AG04450 (cell line): ENCODE measurements at regions not wholly inside any gene's neighbourhood (a gene's known extent, or its start where the extent isn't known, plus 50 kb on each side); places are given as distances from the start of the nearest gene placed in this dataset.

Experiments used
- CTCF ChIA-PET: fragments of 300-600, 350-600 bp; formaldehyde crosslinking; extraction: SDS; loops from one replicate; lab custom pipeline; 2022; ENCODE audit warnings: antibody characterized with exemption, inconsistent platforms; lab: Charles Lee
- POLR2A ChIA-PET: fragments of 350-600 bp; formaldehyde crosslinking; extraction: SDS; loops from one replicate; lab custom pipeline; 2021; ENCODE audit warnings: antibody characterized with exemption, inconsistent platforms; lab: Yijun Ruan, JAX
- DNase-seq: peaks from one replicate; pipeline ENCODE4 v3.0.0-alpha.2; 2011; ENCODE audit warnings: low read depth, low spot score
- H3K27ac ChIP-seq: one replicate; pipeline ENCODE4 v1.5.1; 2012; ENCODE audit warnings: low read depth, low read length, control low read depth
- H3K27me3 ChIP-seq: one replicate; pipeline ENCODE4 v1.6.0; 2012; ENCODE audit warnings: low read length; ENCODE audit not compliant: control insufficient read depth, insufficient read depth
- H3K4me3 ChIP-seq: 2 replicates; pipeline ENCODE4 v1.5.1; 2011; ENCODE audit warnings: mild to moderate bottlenecking, low read depth, low read length, control low read depth
- H3K9me3 ChIP-seq: 2 replicates; pipeline ENCODE4 v1.5.1; 2012; ENCODE audit warnings: low read length; ENCODE audit not compliant: control insufficient read depth, insufficient read depth
- TF ChIP-seq, protein P1 (sequence below): IDR thresholded peaks from 2 replicates; pipeline ENCODE4 v1.5.1; 2011; ENCODE audit warnings: low read depth, low read length, control low read depth, inconsistent platforms

- no peak for DNase-seq
- peaks cover 10% of the 10 kb centered on the region for H3K9me3 ChIP-seq
- H3K27ac ChIP-seq: no peak overlapping the region
- CTCF ChIA-PET: no interaction called here
- no peaks in the 10 kb centered on the region for H3K27me3 ChIP-seq
- no peak overlapping the region for H3K4me3 ChIP-seq
- TF ChIP-seq, protein P1, sequence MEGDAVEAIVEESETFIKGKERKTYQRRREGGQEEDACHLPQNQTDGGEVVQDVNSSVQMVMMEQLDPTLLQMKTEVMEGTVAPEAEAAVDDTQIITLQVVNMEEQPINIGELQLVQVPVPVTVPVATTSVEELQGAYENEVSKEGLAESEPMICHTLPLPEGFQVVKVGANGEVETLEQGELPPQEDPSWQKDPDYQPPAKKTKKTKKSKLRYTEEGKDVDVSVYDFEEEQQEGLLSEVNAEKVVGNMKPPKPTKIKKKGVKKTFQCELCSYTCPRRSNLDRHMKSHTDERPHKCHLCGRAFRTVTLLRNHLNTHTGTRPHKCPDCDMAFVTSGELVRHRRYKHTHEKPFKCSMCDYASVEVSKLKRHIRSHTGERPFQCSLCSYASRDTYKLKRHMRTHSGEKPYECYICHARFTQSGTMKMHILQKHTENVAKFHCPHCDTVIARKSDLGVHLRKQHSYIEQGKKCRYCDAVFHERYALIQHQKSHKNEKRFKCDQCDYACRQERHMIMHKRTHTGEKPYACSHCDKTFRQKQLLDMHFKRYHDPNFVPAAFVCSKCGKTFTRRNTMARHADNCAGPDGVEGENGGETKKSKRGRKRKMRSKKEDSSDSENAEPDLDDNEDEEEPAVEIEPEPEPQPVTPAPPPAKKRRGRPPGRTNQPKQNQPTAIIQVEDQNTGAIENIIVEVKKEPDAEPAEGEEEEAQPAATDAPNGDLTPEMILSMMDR: no peak
- POLR2A ChIA-PET: no interaction called here
These were observed 776.1 kb upstream of the COX7C start for GRCh38 chr5:85841653-85842052.

DNA sequence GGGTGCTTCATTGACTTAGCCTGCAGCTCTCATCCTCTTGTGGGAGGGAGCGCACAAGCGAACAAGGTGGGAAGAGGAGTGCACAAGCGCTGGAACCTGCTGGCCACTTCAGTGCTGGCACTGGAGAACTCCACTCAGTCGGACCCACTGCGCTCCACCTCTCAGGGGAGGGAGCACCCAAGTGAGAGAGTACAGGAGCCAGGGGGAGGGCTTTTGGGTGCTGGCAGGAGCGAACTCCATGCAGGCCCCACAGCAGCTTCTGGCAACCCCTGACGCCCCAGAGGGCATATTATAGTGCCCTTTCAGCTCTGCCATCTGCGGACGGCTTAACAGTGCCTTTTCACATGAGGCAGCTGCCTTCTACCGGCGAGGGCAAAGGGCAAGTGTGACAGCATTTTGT lies 774.2 kb upstream of the COX7C start:
- CTCF ChIA-PET: no interaction called here
- TF ChIP-seq, protein P1: no peak
- POLR2A ChIA-PET: no interaction called here
- H3K27me3 ChIP-seq: no peaks in the 10 kb centered on the region
- DNase-seq: no peak
- H3K9me3 ChIP-seq: peaks cover 8% of the 10 kb centered on the region
- H3K4me3 ChIP-seq: no peak overlapping the region
- no peak overlapping the region for H3K27ac ChIP-seq

DNA sequence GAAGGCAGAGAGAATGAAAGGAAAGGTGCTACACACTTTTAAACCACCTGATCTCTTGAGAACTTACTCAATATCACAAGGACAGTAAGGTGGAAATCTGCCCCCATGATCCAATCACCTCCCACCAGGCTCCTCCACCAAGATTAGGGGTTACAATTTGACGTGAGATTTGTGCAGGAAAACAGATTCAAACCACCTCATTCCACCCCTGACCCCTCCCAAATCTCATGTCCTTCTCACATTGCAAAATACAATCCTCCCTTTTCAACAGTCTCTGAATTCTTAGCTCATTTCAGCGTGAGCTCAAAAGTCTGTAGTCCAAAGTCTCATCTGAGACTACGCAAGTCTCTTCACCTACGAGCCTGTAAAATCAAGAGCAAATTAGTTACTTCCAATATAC lies 768.3 kb upstream of the COX7C start:
- H3K9me3 ChIP-seq: peaks cover 6% of the 10 kb centered on the region
- H3K27ac ChIP-seq: no peak overlapping the region
- ChIA-PET CTCF (no interaction called here), POLR2A (no interaction called here)
- DNase-seq: no peak
- TF ChIP-seq, protein P1: no peak
- no peaks in the 10 kb centered on the region for H3K27me3 ChIP-seq
- H3K4me3 ChIP-seq: no peak overlapping the region

- TF ChIP-seq, protein P1: no peak
- H3K4me3 ChIP-seq: no peak overlapping the region
- CTCF ChIA-PET: no interaction called here
These were observed 752.4 kb upstream of the COX7C start for GRCh38 chr5:85865296-85865695.

GRCh38 chr5:85868070-85868469 lies 749.7 kb upstream of the COX7C start:
- TF ChIP-seq, protein P1: no peak
- ChIA-PET POLR2A (no interaction called here), CTCF (no interaction called here)

More at GRCh38 chr5:85865296-85865695, 752.4 kb upstream of the COX7C start:
- Histone ChIP-seq H3K27ac (no peak overlapping the region), H3K27me3 (no peaks in the 10 kb centered on the region), H3K9me3 (peaks cover 6% of the 10 kb centered on the region; the same call in 1 of the 2 replicates)
- POLR2A ChIA-PET: no interaction called here
- DNase-seq: no peak

More at GRCh38 chr5:85868070-85868469, 749.7 kb upstream of the COX7C start:
- DNase-seq: no peak
- Histone ChIP-seq H3K27me3 (no peaks in the 10 kb centered on the region), H3K4me3 (no peak overlapping the region), H3K9me3 (peaks cover 6% of the 10 kb centered on the region; the same call in 1 of the 2 replicates), H3K27ac (no peak overlapping the region)
